B cell (primary cell): ENCODE measurements at regions not wholly inside any gene's neighbourhood (a gene's known extent, or its start where the extent isn't known, plus 50 kb on each side); places are given as distances from the start of the nearest gene placed in this dataset.

ENCODE experiments used
- ATAC-seq: fragments of 200-7000 bp; cut with Tn5 transposase; one replicate; pipeline ENCODE4 v1.10.0; 2021; ENCODE audit warnings: low read depth, mild to moderate bottlenecking, moderate number of reproducible peaks, moderate library complexity
- CTCF ChIA-PET: fragments of 350-600 bp; sonication (Branson Sonifier 250); formaldehyde crosslinking; loops from one replicate; lab custom pipeline; 2021; ENCODE audit warnings: antibody characterized with exemption, inconsistent platforms; lab: Charles Lee
- POLR2A ChIA-PET: fragments of 350-600 bp; sonication (Branson Sonifier 250); formaldehyde crosslinking; loops from one replicate; lab custom pipeline; 2021; ENCODE audit warnings: antibody characterized with exemption; lab: Charles Lee
- DNase-seq: peaks from one replicate; pipeline ENCODE4 v3.0.0; 2013
- H2AFZ ChIP-seq: 2 replicates; pipeline ENCODE4 v1.6.1; 2012; ENCODE audit warnings: mild to moderate bottlenecking, low read depth, low read length; ENCODE audit not compliant: insufficient read depth, poor library complexity, severe bottlenecking
- H3K27ac ChIP-seq, 2 donors: 1 replicate in 1 of 2; 2 replicates in 1 of 2; pipeline ENCODE4 v1.5.1; 2012 to 2013; ENCODE audit warnings: low read length in 2 of 2, mild to moderate bottlenecking in 2 of 2, moderate library complexity in 1 of 2
- H3K27me3 ChIP-seq, 4 experiments: fragments of 200-600 bp in 1 of 4; sonication (generic) in 1 of 4; replicated peaks in 1 of 4; 1 replicate in 2 of 4; 2 replicates in 2 of 4; pipeline versions ENCODE4 v1.6.1 to v1.7.0; 2013 to 2016; ENCODE audit warnings: low read length in 3 of 4, mild to moderate bottlenecking in 2 of 4, mixed read lengths in 1 of 4, moderate library complexity in 1 of 4; ENCODE audit not compliant: insufficient read depth in 4 of 4, control insufficient read depth in 3 of 4; ENCODE audit errors: control extremely low read depth in 1 of 4
- H3K36me3 ChIP-seq, 2 experiments: replicated peaks in 1 of 2; 1 replicate in 1 of 2; 2 replicates in 1 of 2; pipeline versions ENCODE4 v1.6.1 to v1.7.1; 2013; ENCODE audit warnings: low read length in 1 of 2; ENCODE audit not compliant: insufficient read depth in 2 of 2, control insufficient read depth in 1 of 2; ENCODE audit errors: control extremely low read depth in 1 of 2, extremely low read depth in 1 of 2
- H3K4me1 ChIP-seq, 2 donors: fragments of 200-600 bp in 1 of 2; sonication (generic) in 1 of 2; 1 replicate in 1 of 2; 2 replicates in 1 of 2; pipeline versions ENCODE4 v1.5.1 to v1.6.1; 2013 to 2017; ENCODE audit warnings: low read length in 2 of 2; ENCODE audit not compliant: control insufficient read depth in 2 of 2, insufficient read depth in 2 of 2
- H3K4me2 ChIP-seq: replicated peaks from 2 replicates; pipeline ENCODE3; 2012; ENCODE audit warnings: mild to moderate bottlenecking, low read depth, low read length; ENCODE audit not compliant: poor library complexity, severe bottlenecking
- H3K4me3 ChIP-seq, 5 experiments: fragments of 200-600 bp in 1 of 5; sonication (generic) in 1 of 5; 1 replicate in 3 of 5; 2 replicates in 2 of 5; pipeline versions ENCODE4 v1.5.1 to v1.7.0; 2011 to 2016; ENCODE audit warnings: low read length in 4 of 5, mild to moderate bottlenecking in 4 of 5, low read depth in 2 of 5, control low read depth in 1 of 5, moderate library complexity in 1 of 5; ENCODE audit not compliant: insufficient read depth in 1 of 5; ENCODE audit errors: control extremely low read depth in 1 of 5, extremely low read depth in 1 of 5
- H3K79me2 ChIP-seq: fragments of 200-600 bp; sonication (generic); one replicate; pipeline ENCODE4 v1.6.0; 2016; ENCODE audit warnings: low read length; ENCODE audit not compliant: control insufficient read depth, insufficient read depth
- H3K9ac ChIP-seq: fragments of 200-600 bp; sonication (generic); 2 replicates; pipeline ENCODE4 v1.6.1; 2017; ENCODE audit warnings: mild to moderate bottlenecking, low read length, moderate library complexity
- H3K9me3 ChIP-seq, 3 donors: one replicate each; pipeline versions ENCODE4 v1.6.1 to v1.7.1; 2013; ENCODE audit warnings: low read length in 2 of 3; ENCODE audit not compliant: control insufficient read depth in 2 of 3, insufficient read depth in 1 of 3; ENCODE audit errors: control extremely low read depth in 1 of 3
- H4K20me1 ChIP-seq: 2 replicates; pipeline ENCODE4 v1.6.0; 2012; ENCODE audit warnings: mild to moderate bottlenecking, low read length; ENCODE audit not compliant: insufficient read depth, control insufficient read depth, poor library complexity, severe bottlenecking
- H3K27ac Mint-ChIP-seq: one replicate; pipeline ENCODE4 v1.8.0; 2021; ENCODE audit warnings: mixed read lengths
- H3K27me3 Mint-ChIP-seq: one replicate; pipeline ENCODE4 v1.8.0; 2021; ENCODE audit warnings: mixed read lengths
- H3K4me1 Mint-ChIP-seq: one replicate; pipeline ENCODE4 v1.8.0; 2021; ENCODE audit warnings: mixed read lengths
- H3K4me3 Mint-ChIP-seq: one replicate; pipeline ENCODE4 v1.8.0; 2021; ENCODE audit warnings: mixed read lengths
- H3K9me3 Mint-ChIP-seq: one replicate; pipeline ENCODE4 v1.8.0; 2022; ENCODE audit warnings: mixed read lengths; ENCODE audit not compliant: insufficient read depth
- CTCF ChIP-seq: fragments of 200-600 bp; IDR thresholded peaks from one replicate; pipeline ENCODE4 v1.8.0; 2022; ENCODE audit warnings: antibody characterized with exemption, mild to moderate bottlenecking
- EZH2 ChIP-seq: IDR thresholded peaks from 2 replicates; pipeline ENCODE4 v1.6.1; 2012; ENCODE audit warnings: borderline replicate concordance, low read depth, mild to moderate bottlenecking, moderate library complexity, low read length; ENCODE audit not compliant: insufficient read depth, poor library complexity, severe bottlenecking
- WGBS: methylation state at CpG from one replicate; pipeline ENCODE4 v1.1.5; 2013; ENCODE audit warnings: missing lambda C conversion rate; ENCODE audit not compliant: insufficient coverage; 5-methylcytosine and 5-hydroxymethylcytosine counted together
- intact Hi-C: fragments of 100-400 bp; cut with micrococcal nuclease; formaldehyde crosslinking; loops from one replicate; pipeline ENCODE4 v1.10.0; 2022

GRCh38 chr5:101461455-101461854 is 558.4 kb upstream of the ST8SIA4 start:
- Histone ChIP-seq H3K4me3 (no peak overlapping the region), H3K36me3 (no peaks in the 10 kb centered on the region), H4K20me1 (no peaks in the 10 kb centered on the region), H3K79me2 (no peaks in the 10 kb centered on the region), H3K27ac (no peak overlapping the region), H2AFZ (no peak overlapping the region), H3K4me2 (no peak overlapping the region), H3K27me3 (no peaks in the 10 kb centered on the region), H3K9me3 (no peaks in the 10 kb centered on the region), H3K4me1 (no peaks in the 10 kb centered on the region), H3K9ac (no peak overlapping the region)
- Mint-ChIP-seq H3K27me3 (no peaks in the 10 kb centered on the region), H3K4me1 (no peaks in the 10 kb centered on the region), H3K9me3 (no peaks in the 10 kb centered on the region), H3K4me3 (no peak overlapping the region), H3K27ac (no peak overlapping the region)
- ATAC-seq (no peak), DNase-seq (no peak)
- POLR2A ChIA-PET: no interaction called here
- TF ChIP-seq CTCF: no peak
- TF ChIP-seq EZH2: no peak
- CTCF ChIA-PET: no interaction called here
- intact Hi-C loops: no loop called here

GRCh38 chr5:101458587-101458986 is 555.5 kb upstream of the ST8SIA4 start:
- Histone ChIP-seq H3K36me3 (no peaks in the 10 kb centered on the region), H3K4me1 (no peaks in the 10 kb centered on the region), H2AFZ (no peak overlapping the region), H3K9me3 (no peaks in the 10 kb centered on the region), H3K79me2 (no peaks in the 10 kb centered on the region), H3K9ac (no peak overlapping the region), H3K27ac (no peak overlapping the region), H3K4me2 (no peak overlapping the region), H3K27me3 (no peaks in the 10 kb centered on the region), H4K20me1 (no peaks in the 10 kb centered on the region), H3K4me3 (no peak overlapping the region)
- intact Hi-C loops: no loop called here
- Mint-ChIP-seq H3K4me1 (no peaks in the 10 kb centered on the region), H3K27ac (no peak overlapping the region), H3K9me3 (no peaks in the 10 kb centered on the region), H3K27me3 (no peaks in the 10 kb centered on the region), H3K4me3 (no peak overlapping the region)
- no peak for DNase-seq
- ChIA-PET POLR2A (no interaction called here), CTCF (no interaction called here)
- TF ChIP-seq EZH2 (no peak), CTCF (no peak)
- ATAC-seq: no peak
- no CpG with 5 or more reads among the region's 4 CpGs for WGBS
